Small intestine (tissue), 7 donors: ENCODE measurements at regions not wholly inside any gene's neighbourhood (a gene's known extent, or its start where the extent isn't known, plus 50 kb on each side); places are given as distances from the start of the nearest gene placed in this dataset.

Source experiments
- DNase-seq, 2 donors: peaks; one replicate each; pipeline versions ENCODE4 v3.0.0 to v3.0.0-alpha.2; 2013
- FAIRE-seq: peaks from 2 replicates; lab custom pipeline; 2012; peaks lifted over from hg19 to GRCh38; lab: Jason Lieb, UNC
- H3K27ac ChIP-seq, 3 donors: one replicate each; pipeline ENCODE4 v1.5.1; 2013; ENCODE audit warnings: low read length in 2 of 3, mild to moderate bottlenecking in 2 of 3, control low read depth in 1 of 3, inconsistent platforms in 1 of 3, low read depth in 1 of 3, moderate library complexity in 1 of 3
- H3K27me3 ChIP-seq, 3 donors: one replicate each; pipeline ENCODE4 v1.6.1; 2013; ENCODE audit warnings: low read length in 3 of 3, inconsistent platforms in 1 of 3; ENCODE audit not compliant: control insufficient read depth in 3 of 3, insufficient read depth in 3 of 3
- H3K36me3 ChIP-seq, 3 donors: one replicate each; pipeline ENCODE4 v1.6.1; 2013; ENCODE audit warnings: low read length in 3 of 3, inconsistent platforms in 1 of 3, low read depth in 1 of 3, mild to moderate bottlenecking in 1 of 3, moderate library complexity in 1 of 3; ENCODE audit not compliant: control insufficient read depth in 3 of 3, insufficient read depth in 2 of 3
- H3K4me1 ChIP-seq, 3 donors: one replicate each; pipeline ENCODE4 v1.6.1; 2013; ENCODE audit warnings: low read length in 2 of 3, inconsistent platforms in 1 of 3, low read depth in 1 of 3, mild to moderate bottlenecking in 1 of 3, moderate library complexity in 1 of 3; ENCODE audit not compliant: control insufficient read depth in 3 of 3, insufficient read depth in 2 of 3
- H3K4me3 ChIP-seq, 3 donors: one replicate each; pipeline ENCODE4 v1.5.1; 2013; ENCODE audit warnings: low read length in 3 of 3, control low read depth in 1 of 3, inconsistent platforms in 1 of 3, low read depth in 1 of 3, mild to moderate bottlenecking in 1 of 3, moderate library complexity in 1 of 3
- H3K9me3 ChIP-seq, 2 donors: one replicate each; pipeline ENCODE4 v1.6.1; 2013; ENCODE audit warnings: low read depth in 1 of 2, low read length in 1 of 2; ENCODE audit not compliant: control insufficient read depth in 2 of 2, insufficient read depth in 1 of 2
- WGBS, 3 donors: extraction: QIAGEN DNeasy Blood & Tissue Kit; methylation state at CpG; one replicate each; pipeline ENCODE4 v1.1.7; 2013; 5-methylcytosine and 5-hydroxymethylcytosine counted together
- donor health status: healthy with polysubstance abuse.
- donor health status: control.
- donor health status: control.
- donor health status: Bipolar disorder and iron deficiency.
- donor health status: healthy.

- no peaks in the 10 kb centered on the region for H3K27me3 ChIP-seq
- no peaks in the 10 kb centered on the region for H3K36me3 ChIP-seq
- no peak overlapping the region for H3K4me3 ChIP-seq
- no peak overlapping the region for H3K27ac ChIP-seq
- DNase-seq (no peak), FAIRE-seq (no peak)
- 69 to 81% (median 70%) methylated on average over 9 of the region's 9 CpGs for WGBS, 3 donors
- H3K4me1 ChIP-seq, result no peaks in the 10 kb centered on the region
- H3K9me3 ChIP-seq, result no peaks in the 10 kb centered on the region
Measured at GRCh38 chr10:129104266-129105045, 362.6 kb upstream of the MGMT start.

GRCh38 chr10:129105266-129105665, 361.8 kb upstream of the MGMT start:
- FAIRE-seq, result no peak

GRCh38 chr10:129106314-129106713, 360.7 kb upstream of the MGMT start:
- H3K4me1 ChIP-seq, result no peaks in the 10 kb centered on the region
- H3K36me3 ChIP-seq, result no peaks in the 10 kb centered on the region
- no peaks in the 10 kb centered on the region for H3K27me3 ChIP-seq
- H3K27ac ChIP-seq, result no peak overlapping the region
- no peaks in the 10 kb centered on the region for H3K9me3 ChIP-seq
- no peak for FAIRE-seq
- DNase-seq, result no peak
- WGBS, 3 donors, result 84 to 85% (median 85%) methylated on average over 4 of the region's 4 CpGs
- no peak overlapping the region for H3K4me3 ChIP-seq

More at GRCh38 chr10:129105266-129105665, 361.8 kb upstream of the MGMT start:
- 41 to 55% (median 55%) methylated on average over 2 of the region's 2 CpGs for WGBS, 3 donors
- Histone ChIP-seq H3K36me3 (no peaks in the 10 kb centered on the region), H3K4me1 (no peaks in the 10 kb centered on the region), H3K4me3 (no peak overlapping the region), H3K27me3 (no peaks in the 10 kb centered on the region), H3K27ac (no peak overlapping the region), H3K9me3 (no peaks in the 10 kb centered on the region)
- no peak for DNase-seq

- Histone ChIP-seq H3K4me1 (no peaks in the 10 kb centered on the region), H3K9me3 (no peaks in the 10 kb centered on the region), H3K27ac (no peak overlapping the region), H3K27me3 (no peaks in the 10 kb centered on the region), H3K4me3 (no peak overlapping the region), H3K36me3 (no peaks in the 10 kb centered on the region)
- no peak for FAIRE-seq
- 67 to 92% (median 67%) methylated on average over 3 of the region's 3 CpGs for WGBS, 3 donors
- no peak for DNase-seq
Measured at GRCh38 chr10:129107525-129107924, 359.5 kb upstream of the MGMT start.

- no peaks in the 10 kb centered on the region for H3K4me1 ChIP-seq
- FAIRE-seq (no peak), DNase-seq (no peak)
- H3K36me3 ChIP-seq, result no peaks in the 10 kb centered on the region
- H3K27ac ChIP-seq, result no peak overlapping the region
- no peaks in the 10 kb centered on the region for H3K9me3 ChIP-seq
- no peaks in the 10 kb centered on the region for H3K27me3 ChIP-seq
- WGBS, 3 donors, result 74 to 83% (median 74%) methylated on average over 6 of the region's 6 CpGs
- no peak overlapping the region for H3K4me3 ChIP-seq
Measured at GRCh38 chr10:129108378-129108777, 358.7 kb upstream of the MGMT start.

- Histone ChIP-seq H3K27ac (no peak overlapping the region), H3K4me1 (no peaks in the 10 kb centered on the region), H3K36me3 (no peaks in the 10 kb centered on the region), H3K27me3 (no peaks in the 10 kb centered on the region), H3K9me3 (no peaks in the 10 kb centered on the region), H3K4me3 (no peak overlapping the region)
- DNase-seq (no peak), FAIRE-seq (no peak)
- 88 to 97% (median 90%) methylated on average over 6 of the region's 6 CpGs for WGBS, 3 donors
Measured at GRCh38 chr10:129108994-129109393, 358.0 kb upstream of the MGMT start.

GRCh38 chr10:129110780-129111179, 356.3 kb upstream of the MGMT start:
- FAIRE-seq (no peak), DNase-seq (no peak)
- WGBS, 3 donors, result 82 to 92% (median 88%) methylated on average over 9 to 10 of the region's 10 CpGs
- Histone ChIP-seq H3K27ac (no peak overlapping the region), H3K9me3 (no peaks in the 10 kb centered on the region), H3K36me3 (no peaks in the 10 kb centered on the region), H3K4me1 (no peaks in the 10 kb centered on the region), H3K4me3 (no peak overlapping the region), H3K27me3 (no peaks in the 10 kb centered on the region)

GRCh38 chr10:129111922-129112321, 355.1 kb upstream of the MGMT start:
- Histone ChIP-seq H3K9me3 (no peaks in the 10 kb centered on the region), H3K4me1 (no peaks in the 10 kb centered on the region), H3K27ac (no peak overlapping the region), H3K4me3 (no peak overlapping the region), H3K27me3 (no peaks in the 10 kb centered on the region), H3K36me3 (no peaks in the 10 kb centered on the region)
- 61 to 67% (median 61%) methylated on average over 6 of the region's 6 CpGs for WGBS, 3 donors
- FAIRE-seq (no peak), DNase-seq (no peak)

GRCh38 chr10:129114588-129114987, 352.5 kb upstream of the MGMT start:
- no peak for FAIRE-seq
- no peak for DNase-seq
- WGBS, 3 donors, result 64 to 82% (median 71%) methylated on average over 10 of the region's 10 CpGs

More at GRCh38 chr10:129114588-129114987, 352.5 kb upstream of the MGMT start:
- Histone ChIP-seq H3K4me3 (no peak overlapping the region), H3K27me3 (peaks cover 0 to 2% (median 0%) of the 10 kb centered on the region in 3 donors), H3K9me3 (no peaks in the 10 kb centered on the region), H3K27ac (no peak overlapping the region), H3K4me1 (no peaks in the 10 kb centered on the region), H3K36me3 (no peaks in the 10 kb centered on the region)
